Heart left ventricle (tissue), 13 donors: ENCODE measurements at regions not wholly inside any gene's neighbourhood (a gene's known extent, or its start where the extent isn't known, plus 50 kb on each side); places are given as distances from the start of the nearest gene placed in this dataset.

Experiments
- CTCF ChIP-seq, 12 donors: fragments of 200-600 bp; sonication (generic) in 4 of 12; IDR thresholded peaks; one replicate each; pipeline versions ENCODE4 v1.5.0 to v1.8.0; 2018 to 2022; ENCODE audit warnings: antibody characterized with exemption in 12 of 12, mild to moderate bottlenecking in 5 of 12
- POLR2A ChIP-seq, 2 donors: fragments of 450-650 bp; IDR thresholded peaks; one replicate each; pipeline ENCODE4 v1.6.1; 2017; ENCODE audit warnings: antibody characterized with exemption in 2 of 2, mild to moderate bottlenecking in 2 of 2, moderate library complexity in 2 of 2
- donor health status: ischemic (EF 13 %, LVEDD 7.1; RV severe dilation, severe dysfunction).
- donor health status: DM: no; HTN: yes; CAD: no.
- donor health status: DM: no; HTN: no; CAD: no.
- donor health status: ischemic (EF 25% LVEDD 6.9; RV normal size, moderate dysfunction).
- donor health status: ischemic (EF 25% LVEDD 5.7; RV mildly dilated, moderate dysfunction).
- donor health status: ischemic (EF 35%, LVEDD 5.7; RV mildly dilated, moderate dysfunction).
- donor health status: nonischemic (EF 11% LVEDD 7.7; RV severe dilation, severe dysfunction).
- donor health status: DM: yes; HTN: yes; CAD: no.
- donor health status: PGD.
- donor health status: ischemic (EF 29% LVEDD 5.4; RV normal size, mild dysfunction).
- donor health status: nonischemic (EF 23%, LVEDD 6.1; RV moderate dilation, normal function).

DNA sequence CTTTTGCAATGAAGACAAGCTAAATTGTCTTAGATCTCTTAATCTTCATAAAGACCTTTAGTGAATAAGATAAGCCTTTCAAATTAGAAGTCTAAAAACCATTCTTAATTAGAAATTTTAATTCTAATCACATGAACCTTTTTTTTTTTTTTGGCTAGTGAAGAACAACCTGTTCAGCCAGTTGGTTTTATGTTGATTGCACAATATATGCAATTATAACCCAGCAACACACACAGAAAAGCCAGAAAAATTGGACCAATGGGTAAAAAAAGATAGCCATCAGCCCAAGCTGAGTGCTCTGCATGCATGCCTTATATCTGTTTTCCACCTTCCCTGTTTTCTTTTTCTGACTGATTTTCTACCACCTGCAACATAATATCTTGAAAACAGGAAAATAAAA lies 252.2 kb downstream of the SYT10 start:
- no peak for TF ChIP-seq POLR2A (IDR thresholded peaks at IDR 0.05)
- TF ChIP-seq CTCF (IDR thresholded peaks at IDR 0.05), result no peak
